PC-9 (cell line): ENCODE measurements at regions not wholly inside any gene's neighbourhood (a gene's known extent, or its start where the extent isn't known, plus 50 kb on each side); places are given as distances from the start of the nearest gene placed in this dataset.

Source experiments
- CTCF ChIP-seq: fragments of 200-600 bp; sonication (generic); conservative IDR thresholded peaks from 2 replicates; pipeline ENCODE4 v1.6.1; 2017; ENCODE audit warnings: mixed run types, antibody characterized with exemption, mild to moderate bottlenecking, moderate library complexity
- EZH2 ChIP-seq: fragments of 200-600 bp; sonication (generic); IDR thresholded peaks from 2 replicates; pipeline ENCODE4 v1.8.0; 2017; ENCODE audit warnings: antibody characterized with exemption, low read depth

- TF ChIP-seq EZH2 (no peak), CTCF (no peak)
Measured at GRCh38 chr17:12386225-12386624, 279.5 kb upstream of the MYOCD start.
